Spleen (tissue), 7 donors: ENCODE measurements at regions not wholly inside any gene's neighbourhood (a gene's known extent, or its start where the extent isn't known, plus 50 kb on each side); places are given as distances from the start of the nearest gene placed in this dataset.

Experiments
- POLR2AphosphoS5 ChIP-seq, 3 donors: sonication (generic); formaldehyde crosslinking; IDR thresholded peaks; one replicate each; pipeline ENCODE4 v1.5.1; 2017; ENCODE audit warnings: antibody characterized with exemption in 3 of 3
- TF ChIP-seq, protein P1 (sequence below), 11 experiments: fragments of 200-600 bp in 7 of 11; fragments of 450-650 bp in 4 of 11; sonication (generic) in 4 of 11; IDR thresholded peaks in 8 of 11; conservative IDR thresholded peaks in 3 of 11; 1 replicate in 7 of 11; 2 replicates in 4 of 11; pipeline versions ENCODE4 v1.4.0 to v1.8.0; 2016 to 2021; ENCODE audit warnings: antibody characterized with exemption in 11 of 11, inconsistent platforms in 4 of 11, mild to moderate bottlenecking in 1 of 11
- donor health status: DM: no; HTN: no; CAD: no; lungs with moderate emphysema.
- donor health status: DM: no; HTN: no; CAD: no.
- donor health status: DM: no; HTN: no; CAD: no.

DNA sequence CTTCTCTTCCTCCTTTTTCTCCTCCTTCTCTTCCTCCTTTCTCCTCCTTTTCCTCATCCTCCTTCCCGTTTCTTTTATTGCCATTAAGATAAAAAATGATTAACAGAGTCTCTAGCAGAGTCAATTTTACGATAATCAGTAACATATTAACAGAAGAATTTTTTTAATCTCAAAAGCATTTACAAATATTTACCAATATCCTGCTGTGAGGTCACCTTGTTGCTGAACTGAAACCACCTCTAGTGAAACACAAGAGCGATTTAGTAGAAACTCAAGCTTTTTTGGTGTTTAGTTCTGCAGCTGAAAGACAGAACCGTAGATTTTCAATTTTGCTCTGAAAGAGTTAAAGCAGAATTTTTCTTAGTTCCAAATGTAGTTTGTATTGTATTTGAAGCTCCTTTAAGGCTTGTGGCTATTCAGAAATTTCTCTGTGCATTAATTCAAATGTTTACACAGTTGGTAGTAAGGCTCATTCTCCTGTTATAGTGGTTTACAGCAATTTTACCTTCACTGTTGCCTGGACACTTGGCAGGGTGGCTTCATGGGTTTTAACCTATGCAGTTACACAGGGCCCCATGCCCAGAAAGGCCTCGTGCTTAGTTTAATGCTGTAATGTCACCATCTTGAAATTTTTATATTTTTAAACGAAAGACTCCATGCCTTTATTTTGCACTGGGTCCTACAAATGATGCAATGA lies 1106.6 kb upstream of the FAM98A start:
- no peak for TF ChIP-seq POLR2AphosphoS5 (IDR thresholded peaks at IDR 0.05)
- TF ChIP-seq, protein P1, sequence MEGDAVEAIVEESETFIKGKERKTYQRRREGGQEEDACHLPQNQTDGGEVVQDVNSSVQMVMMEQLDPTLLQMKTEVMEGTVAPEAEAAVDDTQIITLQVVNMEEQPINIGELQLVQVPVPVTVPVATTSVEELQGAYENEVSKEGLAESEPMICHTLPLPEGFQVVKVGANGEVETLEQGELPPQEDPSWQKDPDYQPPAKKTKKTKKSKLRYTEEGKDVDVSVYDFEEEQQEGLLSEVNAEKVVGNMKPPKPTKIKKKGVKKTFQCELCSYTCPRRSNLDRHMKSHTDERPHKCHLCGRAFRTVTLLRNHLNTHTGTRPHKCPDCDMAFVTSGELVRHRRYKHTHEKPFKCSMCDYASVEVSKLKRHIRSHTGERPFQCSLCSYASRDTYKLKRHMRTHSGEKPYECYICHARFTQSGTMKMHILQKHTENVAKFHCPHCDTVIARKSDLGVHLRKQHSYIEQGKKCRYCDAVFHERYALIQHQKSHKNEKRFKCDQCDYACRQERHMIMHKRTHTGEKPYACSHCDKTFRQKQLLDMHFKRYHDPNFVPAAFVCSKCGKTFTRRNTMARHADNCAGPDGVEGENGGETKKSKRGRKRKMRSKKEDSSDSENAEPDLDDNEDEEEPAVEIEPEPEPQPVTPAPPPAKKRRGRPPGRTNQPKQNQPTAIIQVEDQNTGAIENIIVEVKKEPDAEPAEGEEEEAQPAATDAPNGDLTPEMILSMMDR (IDR thresholded peaks at IDR 0.05 in 8 of 11, conservative IDR thresholded peaks at IDR 0.05 in 3 of 11) = no peak
